Neural progenitor cell (in vitro differentiated cells): ENCODE measurements at regions not wholly inside any gene's neighbourhood (a gene's known extent, or its start where the extent isn't known, plus 50 kb on each side); places are given as distances from the start of the nearest gene placed in this dataset.

Experiments
- DNase-seq: peaks from one replicate; pipeline ENCODE4 v3.0.0-alpha.2; 2016; ENCODE audit warnings: low spot score
- H2AFZ ChIP-seq: fragments of 200-600 bp; sonication (generic); replicated peaks from 2 replicates; pipeline ENCODE4 v1.6.1; 2016; ENCODE audit warnings: antibody characterized with exemption
- H3F3A ChIP-seq: fragments of 200-600 bp; sonication (generic); 2 replicates; pipeline ENCODE4 v1.6.1; 2016; ENCODE audit warnings: antibody characterized with exemption, low read depth
- H3K27ac ChIP-seq: fragments of 200-600 bp; sonication (generic); 2 replicates; pipeline ENCODE4 v1.5.1; 2016; ENCODE audit warnings: mild to moderate bottlenecking
- H3K27me3 ChIP-seq: fragments of 200-600 bp; sonication (generic); 2 replicates; pipeline ENCODE4 v1.6.1; 2016; ENCODE audit warnings: mild to moderate bottlenecking, moderate library complexity
- H3K36me3 ChIP-seq: fragments of 200-600 bp; sonication (generic); 2 replicates; pipeline ENCODE4 v1.5.1; 2016
- H3K4me1 ChIP-seq: fragments of 200-600 bp; sonication (generic); 2 replicates; pipeline ENCODE4 v1.6.1; 2016; ENCODE audit warnings: mixed run types
- H3K4me2 ChIP-seq: fragments of 200-600 bp; sonication (generic); 2 replicates; pipeline ENCODE4 v1.6.1; 2016
- H3K4me3 ChIP-seq: fragments of 200-600 bp; sonication (generic); 2 replicates; pipeline ENCODE4 v1.5.1; 2016
- H3K79me2 ChIP-seq: fragments of 200-600 bp; sonication (generic); 2 replicates; pipeline ENCODE4 v1.6.1; 2016; ENCODE audit warnings: low read depth
- H3K9ac ChIP-seq: fragments of 200-600 bp; sonication (generic); 2 replicates; pipeline ENCODE4 v1.6.1; 2016
- H3K9me3 ChIP-seq: fragments of 200-600 bp; sonication (generic); 2 replicates; pipeline ENCODE4 v1.5.1; 2016; ENCODE audit warnings: low read depth
- H4K20me1 ChIP-seq: fragments of 200-600 bp; sonication (generic); 2 replicates; pipeline ENCODE4 v1.6.1; 2016; ENCODE audit warnings: low read depth
- H3K27ac Mint-ChIP-seq: 3 replicates; pipeline ENCODE4 v1.8.0; 2021; ENCODE audit warnings: mixed read lengths
- H3K27me3 Mint-ChIP-seq: 2 replicates; pipeline ENCODE4 v1.8.0; 2022; ENCODE audit warnings: low read depth, mild to moderate bottlenecking, inconsistent platforms, moderate library complexity, mixed read lengths; ENCODE audit not compliant: insufficient read depth
- H3K36me3 Mint-ChIP-seq: 3 replicates; pipeline ENCODE4 v1.8.0; 2021; ENCODE audit warnings: mixed read lengths
- H3K4me1 Mint-ChIP-seq: 3 replicates; pipeline ENCODE4 v1.8.0; 2021; ENCODE audit warnings: mixed read lengths
- H3K4me3 Mint-ChIP-seq: 3 replicates; pipeline ENCODE4 v1.8.0; 2021; ENCODE audit warnings: mild to moderate bottlenecking, moderate library complexity, mixed read lengths
- H3K9me3 Mint-ChIP-seq: 3 replicates; pipeline ENCODE4 v1.8.0; 2020; ENCODE audit warnings: mixed read lengths
- EZH2 ChIP-seq: fragments of 200-600 bp; sonication (generic); IDR thresholded peaks from 2 replicates; pipeline ENCODE4 v1.6.1; 2017; ENCODE audit warnings: antibody characterized with exemption, mild to moderate bottlenecking, moderate library complexity
- EZH2phosphoT487 ChIP-seq: fragments of 200-600 bp; sonication (generic); IDR thresholded peaks from 2 replicates; pipeline ENCODE4 v1.6.1; 2017; ENCODE audit warnings: antibody characterized with exemption
- TF ChIP-seq, protein P1 (sequence below): fragments of 200-600 bp; sonication (generic); IDR thresholded peaks from 2 replicates; pipeline ENCODE4 v1.5.1; 2017; ENCODE audit warnings: antibody characterized with exemption, mild to moderate bottlenecking

DNA sequence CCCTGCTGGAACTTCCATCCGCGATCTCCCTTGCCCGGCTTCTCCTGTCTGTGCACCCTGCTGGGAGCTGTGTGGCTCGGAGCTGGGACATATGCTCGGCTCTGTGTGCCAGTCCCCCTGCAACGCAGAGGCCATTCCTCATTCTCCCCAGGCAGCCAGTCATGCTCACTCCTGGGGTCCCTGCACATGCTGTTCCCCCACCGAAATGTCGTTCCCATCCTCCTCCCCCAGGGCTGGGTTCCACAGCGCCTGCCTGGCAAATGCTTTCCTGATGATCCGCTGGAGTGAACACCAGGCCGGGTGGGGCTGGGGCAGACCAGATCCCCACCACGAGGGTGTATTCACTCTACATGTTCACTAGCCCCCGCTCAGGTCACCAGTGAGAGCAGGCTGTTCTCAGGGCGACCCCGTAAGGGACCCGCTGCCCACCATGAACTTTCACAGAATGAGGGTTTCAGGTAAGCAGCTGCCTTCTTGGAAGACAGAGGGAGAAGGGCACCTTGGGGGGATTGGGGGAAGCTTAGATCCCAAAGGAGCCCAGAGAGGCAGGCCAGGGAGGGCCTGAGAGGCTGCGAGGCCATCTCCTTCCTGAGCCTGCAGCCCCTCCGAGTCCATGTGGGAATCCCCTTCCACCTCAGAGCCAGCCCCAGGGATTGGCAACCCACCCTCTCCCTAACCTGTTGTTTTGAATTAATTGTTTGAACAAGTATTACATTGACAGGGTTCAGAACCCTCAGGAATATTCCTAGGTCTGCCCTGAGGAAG is 88.7 kb upstream of the IQSEC1 start:
- no peaks in the 10 kb centered on the region for H3K27me3 ChIP-seq
- H3K4me3 Mint-ChIP-seq, result no peak overlapping the region
- H2AFZ ChIP-seq, result no peak overlapping the region
- H3K4me1 Mint-ChIP-seq, result peaks cover 54% of the 10 kb centered on the region
- DNase-seq, result no peak
- H3K27ac ChIP-seq, result no peak overlapping the region
- H3K36me3 ChIP-seq, result no peaks in the 10 kb centered on the region
- no peak overlapping the region for H3K4me3 ChIP-seq
- TF ChIP-seq EZH2phosphoT487 (no peak), EZH2 (no peak)
- TF ChIP-seq, protein P1, sequence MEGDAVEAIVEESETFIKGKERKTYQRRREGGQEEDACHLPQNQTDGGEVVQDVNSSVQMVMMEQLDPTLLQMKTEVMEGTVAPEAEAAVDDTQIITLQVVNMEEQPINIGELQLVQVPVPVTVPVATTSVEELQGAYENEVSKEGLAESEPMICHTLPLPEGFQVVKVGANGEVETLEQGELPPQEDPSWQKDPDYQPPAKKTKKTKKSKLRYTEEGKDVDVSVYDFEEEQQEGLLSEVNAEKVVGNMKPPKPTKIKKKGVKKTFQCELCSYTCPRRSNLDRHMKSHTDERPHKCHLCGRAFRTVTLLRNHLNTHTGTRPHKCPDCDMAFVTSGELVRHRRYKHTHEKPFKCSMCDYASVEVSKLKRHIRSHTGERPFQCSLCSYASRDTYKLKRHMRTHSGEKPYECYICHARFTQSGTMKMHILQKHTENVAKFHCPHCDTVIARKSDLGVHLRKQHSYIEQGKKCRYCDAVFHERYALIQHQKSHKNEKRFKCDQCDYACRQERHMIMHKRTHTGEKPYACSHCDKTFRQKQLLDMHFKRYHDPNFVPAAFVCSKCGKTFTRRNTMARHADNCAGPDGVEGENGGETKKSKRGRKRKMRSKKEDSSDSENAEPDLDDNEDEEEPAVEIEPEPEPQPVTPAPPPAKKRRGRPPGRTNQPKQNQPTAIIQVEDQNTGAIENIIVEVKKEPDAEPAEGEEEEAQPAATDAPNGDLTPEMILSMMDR, result no peak
- no peaks in the 10 kb centered on the region for H3K9me3 ChIP-seq
- H3K27me3 Mint-ChIP-seq, result no peaks in the 10 kb centered on the region
- no peak overlapping the region for H3K9ac ChIP-seq
- peak overlapping the region; percentile 53 for H3K27ac Mint-ChIP-seq
- peaks cover 6% of the 10 kb centered on the region for H3F3A ChIP-seq
- H3K79me2 ChIP-seq, result no peaks in the 10 kb centered on the region
- no peak overlapping the region for H3K4me2 ChIP-seq
- no peaks in the 10 kb centered on the region for H3K36me3 Mint-ChIP-seq
- no peaks in the 10 kb centered on the region for H3K9me3 Mint-ChIP-seq
- peaks cover 19% of the 10 kb centered on the region for H3K4me1 ChIP-seq
- H4K20me1 ChIP-seq, result no peaks in the 10 kb centered on the region

DNA sequence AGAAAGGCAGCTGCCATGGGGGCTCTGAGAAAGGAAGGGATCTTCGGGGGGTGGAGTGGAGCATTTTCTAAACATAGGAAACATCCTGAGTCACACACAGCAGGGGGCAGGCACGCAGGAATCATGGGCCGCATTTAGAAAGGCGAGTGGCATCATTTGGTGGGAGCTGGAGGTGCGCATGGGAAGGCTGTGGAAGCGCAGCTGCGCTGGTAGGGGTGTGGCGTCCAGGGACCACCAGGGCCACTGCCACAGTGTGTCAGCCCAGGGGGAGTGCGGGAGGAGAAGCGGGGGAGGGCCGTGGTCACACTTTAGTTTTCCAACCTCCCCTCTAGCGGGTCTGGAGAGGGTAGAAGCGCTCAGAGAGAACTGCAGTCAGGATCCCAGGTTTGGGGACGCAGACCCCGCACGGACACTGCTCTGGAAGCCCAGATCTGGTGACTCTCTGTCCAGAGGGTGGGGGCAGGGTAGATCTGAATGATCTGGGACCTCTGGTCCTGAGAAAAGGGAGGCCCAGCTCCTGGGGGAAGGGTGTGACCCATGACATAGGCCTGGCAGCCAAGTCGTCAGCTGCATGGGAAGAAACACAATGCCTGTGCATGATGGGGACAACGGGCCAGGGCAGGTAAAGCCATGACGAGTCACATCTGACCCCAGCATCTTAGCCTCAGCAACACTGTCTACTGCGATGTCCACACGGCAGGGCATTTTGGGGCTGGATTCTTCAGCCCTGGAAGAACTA is 88.0 kb upstream of the IQSEC1 start:
- H3K4me3 ChIP-seq, result no peak overlapping the region
- H3F3A ChIP-seq, result peaks cover 6% of the 10 kb centered on the region
- H3K9me3 ChIP-seq, result no peaks in the 10 kb centered on the region
- H3K27me3 Mint-ChIP-seq, result no peaks in the 10 kb centered on the region
- no peak overlapping the region for H3K4me3 Mint-ChIP-seq
- H3K4me2 ChIP-seq, result no peak overlapping the region
- no peak overlapping the region for H3K27ac ChIP-seq
- peaks cover 6% of the 10 kb centered on the region for H3K9me3 Mint-ChIP-seq
- no peaks in the 10 kb centered on the region for H3K36me3 ChIP-seq
- DNase-seq, result peak; percentile 25
- peaks cover 54% of the 10 kb centered on the region for H3K4me1 Mint-ChIP-seq
- H3K27ac Mint-ChIP-seq, result peak overlapping the region; percentile 88
- H3K27me3 ChIP-seq, result no peaks in the 10 kb centered on the region
- no peaks in the 10 kb centered on the region for H3K36me3 Mint-ChIP-seq
- no peaks in the 10 kb centered on the region for H3K79me2 ChIP-seq
- H3K9ac ChIP-seq, result no peak overlapping the region
- no peaks in the 10 kb centered on the region for H4K20me1 ChIP-seq
- H2AFZ ChIP-seq, result no peak overlapping the region
- no peak for TF ChIP-seq EZH2
- TF ChIP-seq, protein P1, result peak; percentile 4
- no peak for TF ChIP-seq EZH2phosphoT487
- H3K4me1 ChIP-seq, result peaks cover 19% of the 10 kb centered on the region

DNA sequence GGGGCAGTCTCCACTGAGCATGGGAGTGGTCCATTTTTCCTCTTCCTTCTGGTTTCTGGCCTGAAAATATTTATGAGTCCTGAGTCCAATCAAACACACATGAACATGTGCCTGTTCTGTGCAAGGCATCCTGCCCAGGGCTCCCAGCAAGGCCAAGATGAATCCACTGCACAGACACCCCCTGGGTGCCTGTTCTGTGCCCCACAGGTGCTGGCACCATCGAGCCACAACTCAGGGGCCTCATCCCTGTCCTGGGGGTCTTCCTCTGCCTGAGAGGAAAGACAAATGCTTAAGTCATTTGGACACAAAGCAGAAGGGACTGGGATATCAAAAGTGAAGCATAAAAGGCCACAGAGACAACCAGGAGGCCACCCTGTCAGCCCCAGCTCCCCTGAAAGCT is 87.4 kb upstream of the IQSEC1 start:
- H2AFZ ChIP-seq, result no peak overlapping the region
- no peaks in the 10 kb centered on the region for H3K9me3 ChIP-seq
- H3F3A ChIP-seq, result peaks cover 6% of the 10 kb centered on the region
- Mint-ChIP-seq H3K4me3 (no peak overlapping the region), H3K36me3 (no peaks in the 10 kb centered on the region), H3K27me3 (no peaks in the 10 kb centered on the region), H3K9me3 (peaks cover 8% of the 10 kb centered on the region), H3K4me1 (peaks cover 50% of the 10 kb centered on the region), H3K27ac (peak overlapping the region; percentile 88)
- no peaks in the 10 kb centered on the region for H3K36me3 ChIP-seq
- TF ChIP-seq EZH2, result no peak
- TF ChIP-seq, protein P1, result no peak
- TF ChIP-seq EZH2phosphoT487, result no peak
- H3K4me2 ChIP-seq, result no peak overlapping the region
- peaks cover 19% of the 10 kb centered on the region for H3K4me1 ChIP-seq
- H3K79me2 ChIP-seq, result no peaks in the 10 kb centered on the region
- DNase-seq, result no peak
- no peaks in the 10 kb centered on the region for H4K20me1 ChIP-seq
- H3K9ac ChIP-seq, result no peak overlapping the region
- no peak overlapping the region for H3K4me3 ChIP-seq
- H3K27me3 ChIP-seq, result no peaks in the 10 kb centered on the region
- no peak overlapping the region for H3K27ac ChIP-seq
